Left cardiac atrium (tissue), 4 donors: ENCODE measurements at regions not wholly inside any gene's neighbourhood (a gene's known extent, or its start where the extent isn't known, plus 50 kb on each side); places are given as distances from the start of the nearest gene placed in this dataset.
"Not testable (repeated sequence)": the region's sequence is repeated elsewhere in the genome, so short reads cannot be mapped to it uniquely, and the experiment has no call there.

Source experiments
- ATAC-seq, 2 donors: fragments of 200-7000 bp; cut with Tn5 transposase; one replicate each; pipeline ENCODE4 v1.9.1; 2020; ENCODE audit warnings: mild to moderate bottlenecking in 2 of 2, moderate library complexity in 2 of 2
- DNase-seq: peaks from one replicate; pipeline ENCODE4 v3.0.0-alpha.2; 2020
- intact Hi-C, 2 donors: fragments of 100-400 bp; cut with DNase I; formaldehyde crosslinking; loops; one replicate each; pipeline versions ENCODE4 v1.14.1 to v1.15.1; 2022 to 2023
- donor health status: DM: no; HTN: yes; CAD: no.
- donor health status: DM: no; HTN: yes; CAD: no; lungs with severe emphysema.
- donor health status: DM: yes; HTN: yes; CAD: no.
- donor health status: Dilated cardiomyopathy.

GRCh38 chr6:137802408-137803182 lies 64.5 kb upstream of the TNFAIP3 start:
- intact Hi-C loops: no loop called here
- ATAC-seq (no peak), DNase-seq (no peak)

GRCh38 chr6:137804637-137805036 lies 62.4 kb upstream of the TNFAIP3 start:
- DNase-seq (no peak), ATAC-seq (no peak)
- intact Hi-C loops: no loop called here

- intact Hi-C loops: no loop called here
- ATAC-seq (no peak), DNase-seq (peak; percentile 59)
These were observed 61.4 kb upstream of the TNFAIP3 start for GRCh38 chr6:137805622-137806021.

- DNase-seq: no peak
- ATAC-seq: no peak
- intact Hi-C loops: no loop called here
These were observed 60.0 kb upstream of the TNFAIP3 start for GRCh38 chr6:137806914-137807682.

- DNase-seq (no peak), ATAC-seq (no peak)
- intact Hi-C loops: no loop called here
These were observed 58.9 kb upstream of the TNFAIP3 start for GRCh38 chr6:137808191-137808590.

- DNase-seq (no peak), ATAC-seq (no peak)
- intact Hi-C loops: no loop called here
These were observed 58.2 kb upstream of the TNFAIP3 start for GRCh38 chr6:137808836-137809315.

GRCh38 chr6:137809895-137810553 lies 57.0 kb upstream of the TNFAIP3 start:
- intact Hi-C loops, DNase-seq, ATAC-seq: not testable (repeated sequence)

GRCh38 chr6:137810554-137811120 lies 56.4 kb upstream of the TNFAIP3 start:
- intact Hi-C loops: no loop called here
- ATAC-seq (no peak), DNase-seq (no peak)

GRCh38 chr6:137811121-137811915 lies 55.7 kb upstream of the TNFAIP3 start:
- intact Hi-C loops: no loop called here
- DNase-seq (peak; percentile 61), ATAC-seq (peak; percentile 74 to 86)

GRCh38 chr6:137811916-137812553 lies 55.0 kb upstream of the TNFAIP3 start:
- intact Hi-C loops: no loop called here
- peak in 1 of 2 donors; percentile 40 for ATAC-seq

GRCh38 chr6:137813308-137813970 lies 53.6 kb upstream of the TNFAIP3 start:
- DNase-seq (no peak), ATAC-seq (no peak)
- intact Hi-C loops: no loop called here

More at GRCh38 chr6:137811916-137812553, 55.0 kb upstream of the TNFAIP3 start:
- no peak for DNase-seq

GRCh38 chr6:137814030-137814429 lies 53.0 kb upstream of the TNFAIP3 start:
- intact Hi-C loops, DNase-seq, ATAC-seq: not testable (repeated sequence)

GRCh38 chr6:137815692-137816091 lies 51.4 kb upstream of the TNFAIP3 start:
- ATAC-seq: no peak
- DNase-seq: no peak
- intact Hi-C loops: no loop called here

GRCh38 chr6:137816133-137816579 lies 50.9 kb upstream of the TNFAIP3 start:
- DNase-seq: no peak
- intact Hi-C loops: no loop called here
- no peak for ATAC-seq

GRCh38 chr6:137816688-137817618 lies 50.1 kb upstream of the TNFAIP3 start:
- ATAC-seq: no peak
- DNase-seq: no peak
- intact Hi-C loops: no loop called here
